ENCODE measurements at regions not wholly inside any gene's neighbourhood (a gene's known extent, or its start where the extent isn't known, plus 50 kb on each side); places are given as distances from the start of the nearest gene placed in this dataset.

- Histone ChIP-seq H3K27me3 (ENCODE audit: insufficient read depth, insufficient read length) (peaks cover 3% of the 10 kb centered on the region), H3K4me3 (ENCODE audit: insufficient read length, low read depth) (no peak overlapping the region), H3K9ac (ENCODE audit: insufficient read length, low read depth) (no peak overlapping the region), H3K9me3 (ENCODE audit: insufficient read depth, low read length) (no peaks in the 10 kb centered on the region), H3K4me1 (ENCODE audit: insufficient read depth, insufficient read length) (no peaks in the 10 kb centered on the region), H3K36me3 (ENCODE audit: insufficient read depth, insufficient read length, low read length) (no peaks in the 10 kb centered on the region)
- DNase-seq (ENCODE audit: low read depth, low spot score) = no peak
- TF ChIP-seq YY1 (IDR thresholded peaks at IDR 0.05; ENCODE audit: insufficient read depth, insufficient read length) (no peak), SUZ12 (IDR thresholded peaks at IDR 0.05; ENCODE audit: extremely low read depth, insufficient read depth, insufficient read length) (no peak), ZNF274 (IDR thresholded peaks at IDR 0.05; ENCODE audit: low read depth, low read length) (no peak)
Observed at GRCh38 chr16:86781046-86781445, 202.7 kb downstream of the FOXL1 start.

- Histone ChIP-seq H3K9me3 (ENCODE audit: insufficient read depth, low read length) (no peaks in the 10 kb centered on the region), H3K27me3 (ENCODE audit: insufficient read depth, insufficient read length) (no peaks in the 10 kb centered on the region), H3K4me1 (ENCODE audit: insufficient read depth, insufficient read length) (peaks cover under 1% of the 10 kb centered on the region), H3K36me3 (ENCODE audit: insufficient read depth, insufficient read length, low read length) (no peaks in the 10 kb centered on the region), H3K9ac (ENCODE audit: insufficient read length, low read depth) (no peak overlapping the region), H3K4me3 (ENCODE audit: insufficient read length, low read depth) (no peak overlapping the region)
- DNase-seq (ENCODE audit: low read depth, low spot score) = no peak
- TF ChIP-seq SUZ12 (IDR thresholded peaks at IDR 0.05; ENCODE audit: extremely low read depth, insufficient read depth, insufficient read length) = no peak
- TF ChIP-seq YY1 (IDR thresholded peaks at IDR 0.05; ENCODE audit: insufficient read depth, insufficient read length) = no peak
- no peak for TF ChIP-seq ZNF274 (IDR thresholded peaks at IDR 0.05; ENCODE audit: low read depth, low read length)
Observed at GRCh38 chr16:86783636-86784626, 205.6 kb downstream of the FOXL1 start.

GRCh38 chr16:86786338-86786737 is 208.0 kb downstream of the FOXL1 start:
- DNase-seq (ENCODE audit: low read depth, low spot score) = no peak
- no peaks in the 10 kb centered on the region for H3K36me3 ChIP-seq (ENCODE audit: insufficient read depth, insufficient read length, low read length)

GRCh38 chr16:86786994-86787393 is 208.6 kb downstream of the FOXL1 start:
- Histone ChIP-seq H3K4me3 (ENCODE audit: insufficient read length, low read depth) (no peak overlapping the region), H3K9ac (ENCODE audit: insufficient read length, low read depth) (no peak overlapping the region), H3K9me3 (ENCODE audit: insufficient read depth, low read length) (no peaks in the 10 kb centered on the region), H3K36me3 (ENCODE audit: insufficient read depth, insufficient read length, low read length) (no peaks in the 10 kb centered on the region), H3K4me1 (ENCODE audit: insufficient read depth, insufficient read length) (peaks cover 7% of the 10 kb centered on the region), H3K27me3 (ENCODE audit: insufficient read depth, insufficient read length) (no peaks in the 10 kb centered on the region)
- DNase-seq (ENCODE audit: low read depth, low spot score) = no peak
- TF ChIP-seq YY1 (IDR thresholded peaks at IDR 0.05; ENCODE audit: insufficient read depth, insufficient read length) = no peak
- TF ChIP-seq SUZ12 (IDR thresholded peaks at IDR 0.05; ENCODE audit: extremely low read depth, insufficient read depth, insufficient read length) = no peak
- no peak for TF ChIP-seq ZNF274 (IDR thresholded peaks at IDR 0.05; ENCODE audit: low read depth, low read length)

More at GRCh38 chr16:86786338-86786737, 208.0 kb downstream of the FOXL1 start:
- Histone ChIP-seq H3K27me3 (ENCODE audit: insufficient read depth, insufficient read length) (no peaks in the 10 kb centered on the region), H3K4me1 (ENCODE audit: insufficient read depth, insufficient read length) (peaks cover 7% of the 10 kb centered on the region), H3K4me3 (ENCODE audit: insufficient read length, low read depth) (no peak overlapping the region), H3K9ac (ENCODE audit: insufficient read length, low read depth) (no peak overlapping the region), H3K9me3 (ENCODE audit: insufficient read depth, low read length) (no peaks in the 10 kb centered on the region)
- no peak for TF ChIP-seq YY1 (IDR thresholded peaks at IDR 0.05; ENCODE audit: insufficient read depth, insufficient read length)
- no peak for TF ChIP-seq SUZ12 (IDR thresholded peaks at IDR 0.05; ENCODE audit: extremely low read depth, insufficient read depth, insufficient read length)
- TF ChIP-seq ZNF274 (IDR thresholded peaks at IDR 0.05; ENCODE audit: low read depth, low read length) = no peak

DNA sequence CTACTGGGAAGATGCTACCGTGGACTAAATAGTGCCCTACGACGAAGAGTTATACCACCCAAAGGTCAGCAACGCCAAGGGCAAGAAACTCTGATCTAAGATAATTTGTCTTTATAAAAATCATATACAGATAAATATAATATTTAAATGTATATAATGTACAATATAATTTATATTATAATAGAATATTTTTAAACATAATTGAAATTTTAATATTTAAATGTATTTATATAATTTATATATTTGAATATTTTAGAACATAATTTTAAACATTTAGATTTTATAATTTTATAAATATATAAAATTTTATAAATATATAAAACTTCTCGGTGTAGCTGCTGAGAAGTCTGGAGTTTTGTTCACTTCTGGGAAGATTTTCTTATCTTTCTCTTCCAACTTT is 209.2 kb downstream of the FOXL1 start:
- Histone ChIP-seq H3K36me3 (ENCODE audit: insufficient read depth, insufficient read length, low read length) (no peaks in the 10 kb centered on the region), H3K9me3 (ENCODE audit: insufficient read depth, low read length) (no peaks in the 10 kb centered on the region), H3K9ac (ENCODE audit: insufficient read length, low read depth) (no peak overlapping the region), H3K4me3 (ENCODE audit: insufficient read length, low read depth) (no peak overlapping the region), H3K27me3 (ENCODE audit: insufficient read depth, insufficient read length) (no peaks in the 10 kb centered on the region), H3K4me1 (ENCODE audit: insufficient read depth, insufficient read length) (peaks cover 7% of the 10 kb centered on the region)
- DNase-seq (ENCODE audit: low read depth, low spot score) = no peak
- no peak for TF ChIP-seq SUZ12 (IDR thresholded peaks at IDR 0.05; ENCODE audit: extremely low read depth, insufficient read depth, insufficient read length)
- TF ChIP-seq YY1 (IDR thresholded peaks at IDR 0.05; ENCODE audit: insufficient read depth, insufficient read length) = no peak
- no peak for TF ChIP-seq ZNF274 (IDR thresholded peaks at IDR 0.05; ENCODE audit: low read depth, low read length)

DNA sequence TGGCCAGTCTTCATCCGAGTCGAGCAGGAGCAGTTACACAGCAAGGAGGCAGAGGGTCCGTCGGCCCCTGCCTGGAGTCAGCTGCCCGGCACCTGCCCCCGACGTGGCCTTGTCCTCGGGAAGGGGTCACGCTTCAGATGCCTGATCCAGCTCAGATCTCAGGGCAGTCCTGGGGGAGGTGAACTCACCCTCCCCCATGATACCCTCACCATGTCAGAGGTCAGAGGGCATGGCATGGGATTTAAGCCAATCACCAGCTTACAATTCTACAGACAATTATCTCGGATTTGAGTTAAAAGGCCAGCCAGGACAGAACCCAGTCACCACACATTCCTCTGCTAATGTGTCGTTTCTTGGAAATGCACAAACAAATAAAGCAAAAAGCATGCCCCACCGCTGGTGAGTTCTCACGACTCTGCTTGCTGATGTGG is 211.3 kb downstream of the FOXL1 start:
- TF ChIP-seq YY1 (IDR thresholded peaks at IDR 0.05; ENCODE audit: insufficient read depth, insufficient read length) = no peak
- TF ChIP-seq ZNF274 (IDR thresholded peaks at IDR 0.05; ENCODE audit: low read depth, low read length) = no peak
- no peak for TF ChIP-seq SUZ12 (IDR thresholded peaks at IDR 0.05; ENCODE audit: extremely low read depth, insufficient read depth, insufficient read length)
- peaks cover 16% of the 10 kb centered on the region for H3K27me3 ChIP-seq (ENCODE audit: insufficient read depth, insufficient read length)
- no peaks in the 10 kb centered on the region for H3K9me3 ChIP-seq (ENCODE audit: insufficient read depth, low read length)
- DNase-seq (ENCODE audit: low read depth, low spot score) = no peak
- H3K4me3 ChIP-seq (ENCODE audit: insufficient read length, low read depth) = no peak overlapping the region
- no peaks in the 10 kb centered on the region for H3K36me3 ChIP-seq (ENCODE audit: insufficient read depth, insufficient read length, low read length)
- H3K9ac ChIP-seq (ENCODE audit: insufficient read length, low read depth) = no peak overlapping the region
- H3K4me1 ChIP-seq (ENCODE audit: insufficient read depth, insufficient read length) = peaks cover 7% of the 10 kb centered on the region

DNA sequence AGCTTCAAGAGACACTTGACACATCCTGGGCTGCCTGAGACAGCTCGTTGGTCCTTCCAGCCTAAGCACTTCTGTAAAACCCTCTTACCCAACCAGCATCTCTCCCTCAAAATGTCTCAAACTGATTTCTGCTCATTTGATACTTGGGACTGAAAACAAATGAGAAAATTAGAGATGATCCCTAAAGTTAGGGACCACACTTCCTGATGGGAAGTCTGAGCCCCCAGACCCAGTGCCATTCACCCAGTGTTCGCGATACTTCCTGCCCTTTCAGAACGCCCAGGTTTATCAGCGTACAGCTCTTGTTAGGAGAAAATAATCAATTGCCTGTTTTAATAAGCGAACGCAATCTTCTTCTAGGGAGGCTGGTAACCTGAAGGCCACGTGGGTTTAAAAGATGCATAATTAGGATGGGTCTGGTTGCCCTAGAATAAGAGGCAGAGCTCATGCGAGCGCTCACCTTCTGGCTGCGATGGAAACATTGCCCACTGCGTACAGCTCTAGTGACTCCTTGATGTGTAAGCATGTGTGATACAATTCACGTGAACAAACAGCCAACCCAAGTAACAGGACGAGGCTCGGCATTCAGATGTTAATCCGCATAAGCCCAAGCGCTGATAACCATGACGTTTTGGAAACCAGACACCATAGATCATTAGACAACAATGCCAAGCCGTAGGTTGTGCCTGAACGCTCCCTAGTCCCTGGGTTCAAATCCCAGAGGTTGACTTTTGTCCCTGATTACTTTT is 213.1 kb downstream of the FOXL1 start:
- no peak overlapping the region for H3K4me3 ChIP-seq (ENCODE audit: insufficient read length, low read depth)
- H3K9ac ChIP-seq (ENCODE audit: insufficient read length, low read depth) = no peak overlapping the region
- TF ChIP-seq ZNF274 (IDR thresholded peaks at IDR 0.05; ENCODE audit: low read depth, low read length) (no peak), SUZ12 (IDR thresholded peaks at IDR 0.05; ENCODE audit: extremely low read depth, insufficient read depth, insufficient read length) (no peak), YY1 (IDR thresholded peaks at IDR 0.05; ENCODE audit: insufficient read depth, insufficient read length) (no peak)
- no peaks in the 10 kb centered on the region for H3K36me3 ChIP-seq (ENCODE audit: insufficient read depth, insufficient read length, low read length)
- no peak for DNase-seq (ENCODE audit: low read depth, low spot score)
- peaks cover 24% of the 10 kb centered on the region for H3K27me3 ChIP-seq (ENCODE audit: insufficient read depth, insufficient read length)
- no peaks in the 10 kb centered on the region for H3K9me3 ChIP-seq (ENCODE audit: insufficient read depth, low read length)
- H3K4me1 ChIP-seq (ENCODE audit: insufficient read depth, insufficient read length) = peaks cover 7% of the 10 kb centered on the region
